ENCODE measurements at regions not wholly inside any gene's neighbourhood (a gene's known extent, or its start where the extent isn't known, plus 50 kb on each side); places are given as distances from the start of the nearest gene placed in this dataset.

GRCh38 chr1:182113879-182114626, 52.5 kb upstream of the ZNF648 start (continued):
- TF ChIP-seq ARID4A (CRISPR knock-in tag; IDR thresholded peaks at IDR 0.05; ENCODE audit: borderline replicate concordance) (peak; percentile 21; the same call in 1 of the 2 replicates), ZNF432 (CRISPR knock-in tag; IDR thresholded peaks at IDR 0.05; ENCODE audit: borderline replicate concordance) (no peak), ZNF569 (CRISPR knock-in tag; IDR thresholded peaks at IDR 0.05; ENCODE audit: borderline replicate concordance) (no peak), SETDB1 (CRISPR knock-in tag; IDR thresholded peaks at IDR 0.05; ENCODE audit: borderline replicate concordance) (no peak), ZNF709 (CRISPR knock-in tag; IDR thresholded peaks at IDR 0.05) (no peak), ZNF646 (CRISPR knock-in tag; IDR thresholded peaks at IDR 0.05) (no peak), HNF1A (IDR thresholded peaks at IDR 0.05; ENCODE audit: low read depth) (no peak), HNF1A (CRISPR knock-in tag; IDR thresholded peaks at IDR 0.05; ENCODE audit: borderline replicate concordance) (no peak), ARID2 (CRISPR knock-in tag; IDR thresholded peaks at IDR 0.05; ENCODE audit: borderline replicate concordance) (no peak)
- TF ChIP-seq, protein P1, sequence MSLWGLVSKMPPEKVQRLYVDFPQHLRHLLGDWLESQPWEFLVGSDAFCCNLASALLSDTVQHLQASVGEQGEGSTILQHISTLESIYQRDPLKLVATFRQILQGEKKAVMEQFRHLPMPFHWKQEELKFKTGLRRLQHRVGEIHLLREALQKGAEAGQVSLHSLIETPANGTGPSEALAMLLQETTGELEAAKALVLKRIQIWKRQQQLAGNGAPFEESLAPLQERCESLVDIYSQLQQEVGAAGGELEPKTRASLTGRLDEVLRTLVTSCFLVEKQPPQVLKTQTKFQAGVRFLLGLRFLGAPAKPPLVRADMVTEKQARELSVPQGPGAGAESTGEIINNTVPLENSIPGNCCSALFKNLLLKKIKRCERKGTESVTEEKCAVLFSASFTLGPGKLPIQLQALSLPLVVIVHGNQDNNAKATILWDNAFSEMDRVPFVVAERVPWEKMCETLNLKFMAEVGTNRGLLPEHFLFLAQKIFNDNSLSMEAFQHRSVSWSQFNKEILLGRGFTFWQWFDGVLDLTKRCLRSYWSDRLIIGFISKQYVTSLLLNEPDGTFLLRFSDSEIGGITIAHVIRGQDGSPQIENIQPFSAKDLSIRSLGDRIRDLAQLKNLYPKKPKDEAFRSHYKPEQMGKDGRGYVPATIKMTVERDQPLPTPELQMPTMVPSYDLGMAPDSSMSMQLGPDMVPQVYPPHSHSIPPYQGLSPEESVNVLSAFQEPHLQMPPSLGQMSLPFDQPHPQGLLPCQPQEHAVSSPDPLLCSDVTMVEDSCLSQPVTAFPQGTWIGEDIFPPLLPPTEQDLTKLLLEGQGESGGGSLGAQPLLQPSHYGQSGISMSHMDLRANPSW (CRISPR knock-in tag; IDR thresholded peaks at IDR 0.05; ENCODE audit: borderline replicate concordance), result no peak
